Neural cell (in vitro differentiated cells): ENCODE measurements at regions not wholly inside any gene's neighbourhood (a gene's known extent, or its start where the extent isn't known, plus 50 kb on each side); places are given as distances from the start of the nearest gene placed in this dataset.

Experiments used
- H2AFZ ChIP-seq: fragments of 200-600, 300-800 bp; sonication (generic), shearing (Covaris generic); 2 replicates; pipeline ENCODE4 v1.6.0; 2014; ENCODE audit warnings: low read depth, mild to moderate bottlenecking, antibody characterized with exemption, low read length, moderate library complexity
- H3F3A ChIP-seq: fragments of 200-600 bp; shearing (Covaris generic); 2 replicates; pipeline ENCODE4 v1.6.1; 2016; ENCODE audit warnings: mild to moderate bottlenecking, moderate library complexity, mixed read lengths, antibody characterized with exemption, low read length; ENCODE audit not compliant: insufficient read depth, poor library complexity, severe bottlenecking
- H3K27ac ChIP-seq: fragments of 200-600, 300-800 bp; sonication (generic), shearing (Covaris generic); 2 replicates; pipeline ENCODE4 v1.5.1; 2014; ENCODE audit warnings: mild to moderate bottlenecking, low read length, moderate library complexity
- H3K27me3 ChIP-seq: fragments of 300-800, 200-600 bp; sonication (generic), shearing (Covaris generic); 2 replicates; pipeline ENCODE4 v1.6.0; 2014; ENCODE audit warnings: mild to moderate bottlenecking, low read depth, low read length, moderate library complexity; ENCODE audit not compliant: insufficient read depth
- H3K36me3 ChIP-seq: fragments of 300-800, 200-600 bp; sonication (generic), shearing (Covaris generic); 2 replicates; pipeline ENCODE4 v1.5.1; 2014; ENCODE audit warnings: mild to moderate bottlenecking, antibody characterized with exemption, low read length, moderate library complexity; ENCODE audit not compliant: insufficient read depth
- H3K4me2 ChIP-seq: fragments of 300-800, 200-600 bp; sonication (generic), shearing (Covaris generic); 2 replicates; pipeline ENCODE4 v1.6.0; 2014; ENCODE audit warnings: mild to moderate bottlenecking, low read length
- H3K4me3 ChIP-seq: fragments of 300-800, 200-600 bp; sonication (generic), shearing (Covaris generic); 2 replicates; pipeline ENCODE4 v1.5.1; 2014; ENCODE audit warnings: mild to moderate bottlenecking, low read length, moderate library complexity
- H3K79me2 ChIP-seq: fragments of 200-600 bp; shearing (Covaris generic); replicated peaks from 2 replicates; pipeline ENCODE4 v1.6.0; 2014; ENCODE audit warnings: mild to moderate bottlenecking, low read length, moderate library complexity; ENCODE audit not compliant: insufficient read depth
- H3K9ac ChIP-seq: fragments of 300-800, 200-600 bp; sonication (generic), shearing (Covaris generic); 2 replicates; pipeline ENCODE4 v1.6.1; 2016; ENCODE audit warnings: mild to moderate bottlenecking, low read length, mixed read lengths
- H3K9me2 ChIP-seq: fragments of 200-600 bp; shearing (Covaris generic); 2 replicates; pipeline ENCODE4 v1.6.1; 2016; ENCODE audit warnings: mild to moderate bottlenecking, low read length, mixed read lengths; ENCODE audit not compliant: insufficient read depth
- H3K9me3 ChIP-seq: fragments of 200-600, 300-800 bp; sonication (generic), shearing (Covaris generic); 2 replicates; pipeline ENCODE4 v1.6.1; 2016; ENCODE audit warnings: mild to moderate bottlenecking, mixed run types, low read length, moderate library complexity, mixed read lengths
- H4K20me1 ChIP-seq: fragments of 200-600 bp; shearing (Covaris generic); 2 replicates; pipeline ENCODE4 v1.6.1; 2016; ENCODE audit warnings: mild to moderate bottlenecking, mixed run types; ENCODE audit not compliant: insufficient read depth
- CTCF ChIP-seq: fragments of 450-650 bp; IDR thresholded peaks from 2 replicates; pipeline ENCODE4 v1.5.1; 2014; ENCODE audit warnings: antibody characterized with exemption, mild to moderate bottlenecking, moderate library complexity; ENCODE audit not compliant: poor library complexity, severe bottlenecking
- EP300 ChIP-seq: fragments of 450-650 bp; conservative IDR thresholded peaks from 2 replicates; pipeline ENCODE4 v1.6.1; 2014; ENCODE audit warnings: antibody characterized with exemption, mild to moderate bottlenecking, moderate library complexity; ENCODE audit not compliant: poor library complexity, severe bottlenecking
- EZH2 ChIP-seq: fragments of 200-600, 300-800 bp; shearing (Covaris generic), sonication (generic); IDR thresholded peaks from 2 replicates; pipeline ENCODE4 v1.6.1; 2014; ENCODE audit warnings: antibody characterized with exemption, low read length, borderline replicate concordance, mild to moderate bottlenecking; ENCODE audit not compliant: insufficient read depth, poor library complexity, severe bottlenecking
- MXI1 ChIP-seq: fragments of 450-650 bp; conservative IDR thresholded peaks from 2 replicates; pipeline ENCODE4 v1.6.1; 2014; ENCODE audit warnings: antibody characterized with exemption, mild to moderate bottlenecking; ENCODE audit not compliant: poor library complexity, severe bottlenecking
- POLR2AphosphoS5 ChIP-seq: IDR thresholded peaks from 2 replicates; pipeline ENCODE4 v1.6.1; 2012
- RAD21 ChIP-seq: fragments of 450-650 bp; conservative IDR thresholded peaks from 2 replicates; pipeline ENCODE4 v1.6.1; 2014; ENCODE audit warnings: antibody characterized with exemption, mild to moderate bottlenecking, moderate library complexity
- REST ChIP-seq: IDR thresholded peaks from 2 replicates; pipeline ENCODE4 v1.6.1; 2012; ENCODE audit warnings: borderline replicate concordance
- SMC3 ChIP-seq: fragments of 450-650 bp; conservative IDR thresholded peaks from 2 replicates; pipeline ENCODE4 v1.6.1; 2014; ENCODE audit warnings: antibody characterized with exemption, mild to moderate bottlenecking, moderate library complexity; ENCODE audit not compliant: poor library complexity
- TAF1 ChIP-seq: IDR thresholded peaks from 2 replicates; pipeline ENCODE4 v1.6.1; 2012; ENCODE audit warnings: low read depth

- H3K79me2 ChIP-seq, result no peaks in the 10 kb centered on the region
- H3K36me3 ChIP-seq, result no peaks in the 10 kb centered on the region
- H3K4me2 ChIP-seq, result no peak overlapping the region
- no peak overlapping the region for H3K4me3 ChIP-seq
- H3K27me3 ChIP-seq, result no peaks in the 10 kb centered on the region
- TF ChIP-seq EZH2 (no peak), REST (no peak), TAF1 (no peak), MXI1 (no peak), CTCF (no peak), SMC3 (no peak), POLR2AphosphoS5 (no peak), RAD21 (no peak), EP300 (no peak)
- no peak overlapping the region for H2AFZ ChIP-seq
- no peaks in the 10 kb centered on the region for H3F3A ChIP-seq
- no peak overlapping the region for H3K27ac ChIP-seq
- no peaks in the 10 kb centered on the region for H4K20me1 ChIP-seq
- H3K9me3 ChIP-seq, result no peaks in the 10 kb centered on the region
- no peaks in the 10 kb centered on the region for H3K9me2 ChIP-seq
- no peak overlapping the region for H3K9ac ChIP-seq
Observed at GRCh38 chr18:42412896-42413295, 457.9 kb downstream of the PIK3C3 start.

DNA sequence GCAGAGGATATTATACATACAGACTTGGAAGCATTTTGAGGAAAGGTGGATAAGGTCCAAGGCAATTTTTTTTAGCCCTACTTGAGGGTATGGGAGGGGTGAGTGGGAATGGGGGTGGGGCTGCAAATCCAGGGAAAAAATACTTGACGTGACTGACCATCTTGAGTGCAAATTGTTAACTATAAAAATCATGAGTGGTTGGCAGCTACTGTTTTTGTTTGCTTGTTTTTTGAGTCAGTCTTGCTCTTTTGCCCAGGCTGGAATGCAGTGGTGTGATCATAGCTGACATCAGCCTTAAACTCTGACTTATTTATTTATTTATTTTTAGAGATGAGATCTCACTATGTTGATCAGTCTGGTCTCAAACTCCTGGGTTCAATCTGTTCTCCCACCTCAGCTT is 458.8 kb downstream of the PIK3C3 start:
- Histone ChIP-seq H3K9me3 (no peaks in the 10 kb centered on the region), H3K4me2 (no peak overlapping the region), H3K4me3 (no peak overlapping the region), H4K20me1 (no peaks in the 10 kb centered on the region), H3K27me3 (no peaks in the 10 kb centered on the region), H3K36me3 (no peaks in the 10 kb centered on the region), H3F3A (no peaks in the 10 kb centered on the region), H3K27ac (no peak overlapping the region), H3K9ac (no peak overlapping the region), H3K9me2 (no peaks in the 10 kb centered on the region), H3K79me2 (no peaks in the 10 kb centered on the region), H2AFZ (no peak overlapping the region)
- TF ChIP-seq REST (no peak), SMC3 (no peak), POLR2AphosphoS5 (no peak), EP300 (no peak), TAF1 (no peak), MXI1 (no peak), CTCF (no peak), EZH2 (no peak), RAD21 (no peak)
